Hematopoietic multipotent progenitor cell (in vitro differentiated cells): ENCODE measurements at regions not wholly inside any gene's neighbourhood (a gene's known extent, or its start where the extent isn't known, plus 50 kb on each side); places are given as distances from the start of the nearest gene placed in this dataset.
"Not testable (repeated sequence)": the region's sequence is repeated elsewhere in the genome, so short reads cannot be mapped to it uniquely, and the experiment has no call there.

Experiments
- DNase-seq, 3 donors: peaks; one replicate each; pipeline ENCODE4 v3.0.0-alpha.2; 2011 to 2015; ENCODE audit warnings: low read depth in 2 of 3, low spot score in 2 of 3

GRCh38 chr12:127025545-127025944, 1241.4 kb upstream of the TMEM132C start:
- no peak for DNase-seq

DNA sequence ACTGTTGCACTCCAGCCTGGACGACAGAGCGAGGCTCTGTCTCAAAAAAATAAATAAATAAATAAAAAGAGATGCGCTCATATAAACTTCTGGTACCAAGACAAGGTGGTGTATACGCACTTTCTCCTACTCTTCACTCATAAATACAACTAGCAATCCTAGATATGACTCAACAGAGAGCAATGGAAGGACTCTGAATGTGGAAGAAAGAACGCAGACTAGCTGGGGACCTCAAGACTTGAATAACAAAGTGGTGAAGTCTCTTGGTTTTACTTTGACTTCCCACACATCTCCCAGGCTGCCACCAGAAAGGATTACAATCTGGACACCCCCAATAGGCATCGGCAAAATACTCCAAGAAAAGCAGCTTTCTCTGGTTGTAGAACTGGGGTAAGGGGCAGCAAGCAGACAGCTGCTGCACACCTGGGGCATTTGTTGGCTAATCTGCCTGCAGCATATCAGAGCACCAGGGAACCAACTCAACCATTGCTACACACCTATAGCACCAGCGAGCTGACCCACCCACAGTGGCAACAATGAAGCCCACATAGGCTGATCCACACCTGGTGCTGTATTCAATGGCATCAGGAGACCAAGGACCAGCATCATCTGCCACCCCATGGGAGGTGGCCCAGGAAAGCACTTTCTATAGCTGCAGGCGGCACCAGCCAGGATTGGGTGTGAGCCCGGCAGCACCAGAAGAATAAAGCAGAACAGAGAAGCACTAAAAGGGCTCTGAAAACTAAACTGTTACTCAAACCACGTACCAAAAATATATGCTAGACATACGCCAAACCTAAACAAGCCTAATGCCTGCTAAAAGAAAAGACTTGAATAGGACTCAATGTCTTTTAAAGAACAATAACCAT, 1231.7 kb upstream of the TMEM132C start:
- no peak for DNase-seq

DNA sequence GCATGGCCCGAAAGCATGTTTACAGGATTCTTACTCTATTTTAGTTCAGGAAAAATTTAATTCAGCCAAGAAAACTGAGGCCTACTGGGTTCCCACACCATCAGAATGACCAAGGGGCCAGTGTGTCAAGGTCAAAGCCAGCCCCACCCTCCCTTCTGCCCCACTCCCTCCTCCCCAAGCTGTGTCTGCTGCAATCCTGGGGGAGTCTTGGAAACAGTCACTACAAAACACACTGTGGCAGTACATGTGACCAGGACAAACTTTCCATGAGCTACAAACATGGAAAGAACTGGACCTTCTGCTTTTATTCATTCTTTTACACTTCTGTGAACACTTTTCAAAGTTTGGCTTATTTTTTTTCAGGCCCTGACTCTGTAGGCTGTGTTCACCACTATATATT, 1228.8 kb upstream of the TMEM132C start:
- no peak for DNase-seq

DNA sequence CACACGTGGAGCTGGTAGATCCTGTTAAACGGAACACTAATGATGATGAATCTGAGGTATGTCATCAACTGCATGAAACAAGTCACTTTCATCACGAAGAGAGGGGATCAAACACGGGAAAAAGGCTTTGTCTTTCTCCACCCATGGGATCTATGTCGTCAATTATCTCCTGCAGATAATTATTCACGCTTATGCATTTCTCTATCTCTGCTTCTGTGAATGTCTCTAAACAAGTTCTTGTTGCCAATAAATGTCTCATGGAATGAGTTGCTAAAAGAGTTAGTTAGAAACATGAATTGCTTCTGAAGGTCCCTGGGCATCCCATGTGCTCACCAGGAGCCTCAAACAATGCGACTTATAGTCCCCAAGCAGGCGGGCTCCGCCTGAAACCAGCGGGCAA, 1228.2 kb upstream of the TMEM132C start:
- DNase-seq = no peak

- peak in 1 of 3 donors; percentile 28 for DNase-seq
Measured at GRCh38 chr12:127041985-127042625, 1224.9 kb upstream of the TMEM132C start.

- DNase-seq = no peak
Measured at GRCh38 chr12:127043731-127044130, 1223.2 kb upstream of the TMEM132C start.

DNA sequence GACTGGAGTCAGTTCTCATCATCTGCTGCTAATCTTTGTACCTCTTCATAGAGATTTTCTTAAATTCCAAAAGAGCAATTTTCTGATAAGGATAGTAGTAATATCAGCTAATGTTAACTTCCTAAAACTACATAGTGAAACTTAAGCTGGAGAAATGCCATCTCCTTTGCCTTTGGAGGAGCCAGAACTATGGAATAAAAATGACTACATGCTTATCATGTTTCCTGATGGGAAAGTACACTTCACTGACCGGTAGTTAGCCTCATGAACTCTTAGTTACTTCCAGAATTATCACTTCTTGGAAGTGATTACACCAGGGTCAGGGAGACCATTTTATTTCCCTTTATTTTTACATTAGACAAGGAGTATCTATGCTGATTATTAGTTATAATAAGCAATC, 1222.1 kb upstream of the TMEM132C start:
- DNase-seq = no peak

GRCh38 chr12:127046467-127046866, 1220.5 kb upstream of the TMEM132C start:
- DNase-seq = no peak

DNA sequence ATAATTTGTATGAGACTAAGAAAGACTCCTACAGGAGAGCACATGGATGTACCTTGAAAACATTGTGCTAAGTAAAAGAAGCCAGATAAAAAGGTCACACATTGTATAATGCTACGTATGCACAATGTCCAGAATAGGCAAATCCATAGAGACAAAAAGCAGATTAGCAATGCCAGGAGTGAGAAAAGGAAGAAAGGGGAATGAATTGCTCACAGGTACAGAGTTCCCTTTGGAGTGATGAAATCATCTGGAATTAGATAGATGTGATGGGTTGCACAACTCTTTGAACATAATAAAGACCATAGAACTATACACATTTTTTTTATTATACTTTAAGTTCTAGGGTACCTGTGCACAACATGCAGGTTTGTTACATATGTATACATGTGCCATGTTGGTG, 1218.9 kb upstream of the TMEM132C start:
- DNase-seq = no peak

- not testable (repeated sequence) for DNase-seq
Measured at GRCh38 chr12:127048525-127048924, 1218.4 kb upstream of the TMEM132C start.

- DNase-seq = no peak
Measured at GRCh38 chr12:127051139-127051538, 1215.8 kb upstream of the TMEM132C start.

GRCh38 chr12:127052511-127053232, 1214.3 kb upstream of the TMEM132C start:
- DNase-seq = no peak

DNA sequence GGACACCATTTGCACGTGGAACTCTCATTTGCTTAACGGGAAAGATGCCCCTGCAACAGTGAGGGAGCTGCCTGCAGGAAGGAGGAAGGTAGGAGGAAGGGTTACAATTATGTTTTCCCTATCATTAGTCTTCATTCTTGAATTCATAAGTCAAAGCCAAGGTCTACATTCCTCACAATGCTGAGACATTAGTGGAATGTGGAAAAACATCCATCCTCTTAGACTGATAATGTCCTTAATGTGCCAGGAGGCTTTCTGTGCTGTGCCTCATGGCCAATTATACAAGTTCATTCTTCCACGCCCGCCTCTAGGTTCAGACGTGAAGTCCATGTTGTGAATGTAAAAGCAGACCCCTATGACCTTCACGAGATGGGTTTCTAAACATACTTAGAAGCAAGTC, 1212.4 kb upstream of the TMEM132C start:
- DNase-seq = no peak

DNA sequence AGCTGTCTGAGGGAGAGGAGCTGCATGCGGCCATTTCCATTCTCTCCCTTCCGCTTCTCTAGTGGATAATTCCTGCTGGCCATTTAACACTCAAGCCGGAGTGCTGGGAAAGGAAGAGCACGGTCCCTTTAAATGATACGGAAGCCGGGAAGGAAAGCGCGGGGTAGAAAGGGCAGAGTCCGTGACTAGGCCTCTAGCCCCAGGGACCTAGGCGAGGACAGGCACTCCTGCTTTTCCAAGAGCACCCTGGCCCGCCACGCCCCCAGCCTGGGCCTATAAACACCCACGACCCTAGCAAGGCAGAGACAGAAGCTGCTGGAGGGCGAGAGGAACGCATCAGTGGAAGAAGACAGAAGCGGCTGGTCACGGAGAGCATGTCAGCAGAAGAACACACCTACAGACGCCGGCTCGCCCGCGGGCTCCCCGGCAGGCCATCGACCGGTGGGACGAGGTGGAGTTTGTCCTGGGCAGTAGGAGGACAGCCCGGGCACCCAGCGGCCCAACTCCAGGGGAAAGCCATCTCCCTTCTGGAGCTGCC, 1206.6 kb upstream of the TMEM132C start:
- DNase-seq = no peak

- no peak for DNase-seq
Measured at GRCh38 chr12:127060933-127061332, 1206.0 kb upstream of the TMEM132C start.

DNA sequence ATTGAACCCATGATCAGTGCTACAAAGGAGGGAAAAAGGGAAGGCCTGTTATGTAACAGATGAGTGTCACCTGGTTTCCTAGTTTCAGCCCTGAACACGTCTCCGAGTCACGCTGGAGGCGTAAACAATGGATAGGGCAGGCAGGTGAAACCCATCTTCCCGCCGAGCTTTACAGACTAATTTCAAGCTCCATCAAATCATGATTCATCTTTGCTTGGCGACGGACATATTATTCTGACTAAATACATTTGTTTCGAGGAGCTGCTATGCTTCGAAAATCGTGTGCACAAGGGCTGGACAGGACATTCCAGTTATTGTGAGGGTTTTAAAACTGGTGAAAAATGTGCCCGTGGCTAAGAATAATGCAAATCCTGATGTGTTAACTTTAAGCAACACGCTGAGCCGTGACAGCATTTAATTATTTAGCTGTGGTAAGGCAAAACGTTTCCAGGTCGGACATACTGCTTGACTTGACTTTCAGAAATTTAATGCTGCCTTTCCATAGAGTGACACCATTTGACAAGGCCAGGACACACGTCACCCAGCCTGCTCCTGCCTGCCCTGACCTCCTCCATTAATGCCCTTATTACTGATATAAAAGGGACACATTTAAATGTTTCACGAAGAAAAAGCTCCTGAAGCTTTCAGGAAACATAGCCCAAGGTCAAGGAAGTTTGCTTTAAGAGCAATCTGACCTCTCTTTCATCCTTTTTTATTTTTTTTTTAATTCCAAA, 1203.5 kb upstream of the TMEM132C start:
- no peak for DNase-seq

DNA sequence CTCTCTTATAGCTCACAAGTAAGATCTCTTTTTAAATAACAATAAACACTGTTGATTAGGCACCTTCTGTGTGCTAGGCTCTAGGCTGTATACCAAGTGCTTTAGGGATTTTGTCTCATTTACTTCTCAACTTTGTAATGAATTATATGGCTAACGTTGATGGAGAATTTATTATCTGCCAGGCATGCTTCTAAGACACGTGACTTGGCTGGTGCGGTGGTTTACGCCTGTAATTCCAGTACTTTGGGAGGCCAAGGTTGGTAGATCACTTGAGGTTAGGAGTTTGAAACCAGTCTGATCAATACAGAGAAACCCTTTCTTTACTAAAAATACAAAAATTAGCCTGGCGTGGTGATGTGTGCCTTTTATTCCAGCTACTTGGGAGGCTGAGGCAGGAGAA, 1202.8 kb upstream of the TMEM132C start:
- no peak for DNase-seq

- no peak for DNase-seq
Measured at GRCh38 chr12:127065595-127065994, 1201.4 kb upstream of the TMEM132C start.

DNA sequence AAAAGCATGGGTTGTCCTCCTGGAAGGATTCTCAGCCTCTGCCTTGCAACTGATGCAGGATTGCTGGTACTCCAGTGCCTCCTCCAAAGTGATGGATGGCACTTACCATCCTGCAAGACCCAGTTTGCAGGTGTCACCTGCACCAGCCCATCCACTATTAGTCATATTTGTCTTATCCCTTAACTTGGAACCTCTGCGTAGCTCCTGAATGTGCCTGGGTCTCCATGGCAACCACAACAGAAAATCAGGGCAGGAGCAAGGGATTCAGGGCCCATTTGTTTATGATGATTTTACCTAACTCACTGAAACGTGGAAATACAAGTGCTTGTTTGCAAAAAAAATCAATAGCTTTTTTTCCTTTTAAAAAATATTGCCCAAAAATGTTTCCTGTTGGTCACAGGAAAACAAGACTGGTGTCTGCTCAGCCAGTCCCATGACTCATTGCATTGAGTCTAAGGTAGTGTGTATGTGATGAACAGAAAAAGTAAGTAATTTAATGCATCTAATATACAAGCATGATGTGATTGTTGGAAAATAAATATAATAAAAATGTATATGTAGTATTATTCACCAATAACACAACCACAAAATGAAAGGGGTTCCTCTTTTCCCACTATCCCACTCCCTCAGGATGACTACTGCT, 1196.3 kb upstream of the TMEM132C start:
- DNase-seq = no peak

- no peak for DNase-seq
Measured at GRCh38 chr12:127074161-127074560, 1192.8 kb upstream of the TMEM132C start.
